ENCODE measurements at regions not wholly inside any gene's neighbourhood (a gene's known extent, or its start where the extent isn't known, plus 50 kb on each side); places are given as distances from the start of the nearest gene placed in this dataset.

DNA sequence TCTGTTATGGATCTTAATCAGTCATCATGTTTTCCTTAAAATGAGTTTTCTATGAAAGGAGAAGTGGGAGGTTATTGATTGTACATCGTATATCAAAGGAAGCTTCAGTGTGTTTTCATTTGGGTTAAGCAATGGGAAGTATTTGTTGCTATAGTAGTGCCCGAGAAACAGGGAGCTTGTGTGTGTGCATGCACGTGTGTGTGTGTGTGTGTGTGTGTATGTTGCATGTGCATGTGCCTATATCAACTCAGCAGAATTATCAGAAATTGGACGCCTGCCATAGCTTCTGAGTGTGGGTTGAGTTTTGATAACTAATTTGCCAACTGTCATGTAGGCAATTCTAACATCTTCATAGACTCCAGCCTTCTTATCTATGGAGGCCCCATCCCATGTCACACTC, 246.1 kb upstream of the CRY1 start:
- Histone ChIP-seq H4K91ac (replicated peaks; ENCODE audit: insufficient read length, low read length) (no peak overlapping the region), H2AK5ac (ENCODE audit: low read depth, low read length) (no peak overlapping the region), H3K27me3 (replicated peaks in 1 of 4; ENCODE audit: control insufficient read depth in 3 of 4, extremely low read depth in 1 of 4, insufficient read depth in 3 of 4, low read length in 3 of 4) (no peaks in the 10 kb centered on the region), H3K79me1 (ENCODE audit: low read depth, low read length) (no peaks in the 10 kb centered on the region; the same call in 1 of the 2 replicates), H3K56ac (replicated peaks; ENCODE audit: insufficient read length, low read depth, low read length) (no peak overlapping the region), H3K9ac (replicated peaks in 1 of 4; ENCODE audit: extremely low read depth in 1 of 4, low read depth in 3 of 4, low read length in 3 of 4) (no peak overlapping the region), H2BK15ac (ENCODE audit: low read length) (no peak overlapping the region), H3K9me3 (ENCODE audit: insufficient read depth in 2 of 2, low read depth in 1 of 2, low read length in 1 of 2) (no peaks in the 10 kb centered on the region), H4K8ac (ENCODE audit: extremely low read depth, insufficient read depth, low read length) (no peak overlapping the region), H2BK5ac (ENCODE audit: low read depth, low read length) (no peak overlapping the region), H3K4me3 (ENCODE audit: extremely low read depth in 1 of 4, insufficient read depth in 2 of 4, low read depth in 3 of 4, low read length in 4 of 4) (no peak overlapping the region), H3K27ac (ENCODE audit: low read depth, low read length) (no peak overlapping the region), H3K36me3 (ENCODE audit: control insufficient read depth in 2 of 4, insufficient read depth in 4 of 4, low read length in 3 of 4) (no peaks in the 10 kb centered on the region), H3K4ac (replicated peaks; ENCODE audit: insufficient read length, low read depth, low read length) (no peak overlapping the region), H3K4me2 (ENCODE audit: insufficient read depth in 1 of 2, low read depth in 2 of 2, low read length in 2 of 2) (no peak overlapping the region), H3K23ac (ENCODE audit: insufficient read length) (no peak overlapping the region), H2BK120ac (replicated peaks; ENCODE audit: low read depth, low read length) (no peak overlapping the region), H2BK12ac (ENCODE audit: low read depth, low read length) (no peak overlapping the region), H4K20me1 (replicated peaks in 1 of 2; ENCODE audit: control insufficient read depth in 1 of 2, insufficient read depth in 2 of 2, low read length in 2 of 2) (peaks cover 0 to 1% of the 10 kb centered on the region in 2 experiments), H3K18ac (ENCODE audit: extremely low read depth, low read length) (no peak overlapping the region), H3K4me1 (replicated peaks in 1 of 4; ENCODE audit: control insufficient read depth in 3 of 4, insufficient read depth in 4 of 4, low read length in 3 of 4) (no peaks in the 10 kb centered on the region), H3K79me2 (ENCODE audit: control insufficient read depth in 1 of 2, insufficient read depth in 2 of 2, low read length in 2 of 2) (no peaks in the 10 kb centered on the region), H3K23me2 (ENCODE audit: low read depth, low read length) (no peaks in the 10 kb centered on the region; the same call in 1 of the 2 replicates), H4K5ac (ENCODE audit: insufficient read length, low read depth, low read length) (no peak overlapping the region), H2BK20ac (ENCODE audit: low read length) (no peak overlapping the region), H2AFZ (ENCODE audit: low read length) (no peak overlapping the region), H3K14ac (ENCODE audit: insufficient read length) (no peak overlapping the region)
- ChIA-PET POLR2A (ENCODE audit: partially characterized antibody) (interaction anchor here (0.7 to 1.5 kb wide), 2 partner anchors 8 to 10 kb away, joined by 3 read pairs; no protein-coding TSS in a partner anchor), CTCF (ENCODE audit: partially characterized antibody) (interaction anchor here (0.8 to 1.4 kb wide), 3 partner anchors 14 to 207 kb away, joined by 3 to 4 read pairs (median 4); no protein-coding TSS in a partner anchor)
- FAIRE-seq, result no peak
- WGBS, 2 experiments (ENCODE audit: extremely low coverage in 1 of 2, insufficient coverage in 1 of 2, insufficient read length in 1 of 2, insufficient replicate concordance in 2 of 2, low coverage in 1 of 2, low lambda C conversion rate in 2 of 2, missing lambda C conversion rate in 1 of 2), result 88% methylated on average over 4 of the region's 4 CpGs; no CpG with 5 or more reads in 1 of the 2 experiments
- DNase-seq (ENCODE audit: low read depth in 1 of 2, low spot score in 2 of 2), result no peak
- TF ChIP-seq HDAC2 (IDR thresholded peaks at IDR 0.05; ENCODE audit: borderline replicate concordance in 1 of 2, low read depth in 2 of 2, low read length in 2 of 2), result no peak
- TF ChIP-seq RBBP5 (IDR thresholded peaks at IDR 0.05; ENCODE audit: borderline replicate concordance, low read depth, low read length), result no peak
- no peak for TF ChIP-seq SUZ12 (IDR thresholded peaks at IDR 0.05; ENCODE audit: low read length)
- TF ChIP-seq KDM5A (IDR thresholded peaks at IDR 0.05; ENCODE audit: low read length), result no peak
- no peak for TF ChIP-seq POLR2A (IDR thresholded peaks at IDR 0.05; ENCODE audit: control extremely low read depth in 1 of 2, low read depth in 2 of 2, low read length in 2 of 2)
- TF ChIP-seq, protein P1, sequence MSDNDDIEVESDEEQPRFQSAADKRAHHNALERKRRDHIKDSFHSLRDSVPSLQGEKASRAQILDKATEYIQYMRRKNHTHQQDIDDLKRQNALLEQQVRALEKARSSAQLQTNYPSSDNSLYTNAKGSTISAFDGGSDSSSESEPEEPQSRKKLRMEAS (IDR thresholded peaks at IDR 0.05), result no peak
- TF ChIP-seq POLR2AphosphoS5 (IDR thresholded peaks at IDR 0.05; ENCODE audit: low read depth, low read length), result no peak
- TF ChIP-seq TEAD4 (IDR thresholded peaks at IDR 0.05; ENCODE audit: low read depth, low read length), result no peak
- no peak for TF ChIP-seq GABPA (IDR thresholded peaks at IDR 0.05; ENCODE audit: borderline replicate concordance, insufficient read depth, low read length)
- TF ChIP-seq, protein P2, sequence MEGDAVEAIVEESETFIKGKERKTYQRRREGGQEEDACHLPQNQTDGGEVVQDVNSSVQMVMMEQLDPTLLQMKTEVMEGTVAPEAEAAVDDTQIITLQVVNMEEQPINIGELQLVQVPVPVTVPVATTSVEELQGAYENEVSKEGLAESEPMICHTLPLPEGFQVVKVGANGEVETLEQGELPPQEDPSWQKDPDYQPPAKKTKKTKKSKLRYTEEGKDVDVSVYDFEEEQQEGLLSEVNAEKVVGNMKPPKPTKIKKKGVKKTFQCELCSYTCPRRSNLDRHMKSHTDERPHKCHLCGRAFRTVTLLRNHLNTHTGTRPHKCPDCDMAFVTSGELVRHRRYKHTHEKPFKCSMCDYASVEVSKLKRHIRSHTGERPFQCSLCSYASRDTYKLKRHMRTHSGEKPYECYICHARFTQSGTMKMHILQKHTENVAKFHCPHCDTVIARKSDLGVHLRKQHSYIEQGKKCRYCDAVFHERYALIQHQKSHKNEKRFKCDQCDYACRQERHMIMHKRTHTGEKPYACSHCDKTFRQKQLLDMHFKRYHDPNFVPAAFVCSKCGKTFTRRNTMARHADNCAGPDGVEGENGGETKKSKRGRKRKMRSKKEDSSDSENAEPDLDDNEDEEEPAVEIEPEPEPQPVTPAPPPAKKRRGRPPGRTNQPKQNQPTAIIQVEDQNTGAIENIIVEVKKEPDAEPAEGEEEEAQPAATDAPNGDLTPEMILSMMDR (IDR thresholded peaks at IDR 0.05; ENCODE audit: control extremely low read depth in 1 of 3, insufficient read depth in 1 of 3, low read depth in 1 of 3, low read length in 3 of 3), result no peak
- TF ChIP-seq SIN3A (conservative IDR thresholded peaks at IDR 0.05 in 1 of 2, IDR thresholded peaks at IDR 0.05 in 1 of 2; ENCODE audit: low read depth in 1 of 2, low read length in 2 of 2), result no peak

All from H1 (cell line).